Testis (tissue), 2 donors: ENCODE measurements at regions not wholly inside any gene's neighbourhood (a gene's known extent, or its start where the extent isn't known, plus 50 kb on each side); places are given as distances from the start of the nearest gene placed in this dataset.

Source experiments
- DNase-seq: peaks from one replicate; pipeline ENCODE4 v3.0.0-alpha.2; 2019
- H3K27ac ChIP-seq, 2 donors: fragments of 200-600 bp; sonication (generic); one replicate each; pipeline ENCODE4 v1.5.1; 2019
- H3K27me3 ChIP-seq: fragments of 200-600 bp; sonication (generic); one replicate; pipeline ENCODE4 v1.5.1; 2019
- H3K36me3 ChIP-seq: fragments of 200-600 bp; sonication (generic); one replicate; pipeline ENCODE4 v1.5.1; 2017; ENCODE audit warnings: low read depth; ENCODE audit errors: missing control alignments
- H3K4me1 ChIP-seq: fragments of 200-600 bp; sonication (generic); one replicate; pipeline ENCODE4 v1.5.1; 2019
- H3K4me3 ChIP-seq, 2 donors: fragments of 200-600 bp; sonication (generic); one replicate each; pipeline ENCODE4 v1.5.1; 2017 to 2019
- H3K9me3 ChIP-seq: fragments of 200-600 bp; sonication (generic); one replicate; pipeline ENCODE4 v1.5.1; 2017
- POLR2A ChIP-seq: fragments of 450-650 bp; IDR thresholded peaks from one replicate; pipeline ENCODE4 v1.6.1; 2017; ENCODE audit warnings: antibody characterized with exemption, mild to moderate bottlenecking, moderate library complexity
- WGBS, 2 donors: methylation state at CpG; one replicate each; pipeline ENCODE4 v1.1.5; 2018; 5-methylcytosine and 5-hydroxymethylcytosine counted together
- intact Hi-C: fragments of 100-400 bp; cut with DNase I; formaldehyde crosslinking; loops from one replicate; pipeline ENCODE4 v1.15.1; 2023; ENCODE audit warnings: low total_unique reads
- TF ChIP-seq, protein P1 (sequence below), 3 experiments: fragments of 450-650 bp in 2 of 3; fragments of 200-600 bp in 1 of 3; sonication (generic) in 1 of 3; IDR thresholded peaks; one replicate each; pipeline ENCODE4 v1.5.1; 2016 to 2019; ENCODE audit warnings: antibody characterized with exemption in 3 of 3, mild to moderate bottlenecking in 2 of 3, moderate library complexity in 1 of 3

DNA sequence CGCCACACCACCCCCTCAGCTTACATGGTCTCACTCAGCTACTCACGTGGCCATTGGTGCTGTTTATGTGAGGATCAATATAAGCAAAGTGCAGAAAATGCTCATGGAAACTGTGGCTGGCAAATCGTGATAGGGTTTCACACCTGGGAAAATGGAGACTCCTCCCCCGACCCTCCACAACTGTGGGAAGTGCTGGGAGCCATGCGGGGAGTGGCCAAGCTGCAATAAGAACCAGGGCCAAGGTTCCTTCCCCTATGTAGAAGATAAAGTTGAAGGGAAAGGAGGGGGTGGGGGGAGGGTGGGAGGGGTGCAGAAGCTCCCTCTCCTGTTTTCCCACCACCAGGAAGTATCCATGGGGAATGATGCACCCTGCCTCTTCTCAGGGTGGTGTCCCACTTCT, 145.5 kb upstream of the MAMLD1 start:
- intact Hi-C loops = no loop called here
- no peak for DNase-seq
- 60 to 69% methylated on average over 1 to 5 of the region's 5 CpGs for WGBS, 2 donors
- Histone ChIP-seq H3K27me3 (no peaks in the 10 kb centered on the region), H3K36me3 (no peaks in the 10 kb centered on the region), H3K27ac (no peak overlapping the region), H3K9me3 (no peaks in the 10 kb centered on the region), H3K4me3 (no peak overlapping the region), H3K4me1 (no peaks in the 10 kb centered on the region)
- TF ChIP-seq POLR2A = no peak
- TF ChIP-seq, protein P1, sequence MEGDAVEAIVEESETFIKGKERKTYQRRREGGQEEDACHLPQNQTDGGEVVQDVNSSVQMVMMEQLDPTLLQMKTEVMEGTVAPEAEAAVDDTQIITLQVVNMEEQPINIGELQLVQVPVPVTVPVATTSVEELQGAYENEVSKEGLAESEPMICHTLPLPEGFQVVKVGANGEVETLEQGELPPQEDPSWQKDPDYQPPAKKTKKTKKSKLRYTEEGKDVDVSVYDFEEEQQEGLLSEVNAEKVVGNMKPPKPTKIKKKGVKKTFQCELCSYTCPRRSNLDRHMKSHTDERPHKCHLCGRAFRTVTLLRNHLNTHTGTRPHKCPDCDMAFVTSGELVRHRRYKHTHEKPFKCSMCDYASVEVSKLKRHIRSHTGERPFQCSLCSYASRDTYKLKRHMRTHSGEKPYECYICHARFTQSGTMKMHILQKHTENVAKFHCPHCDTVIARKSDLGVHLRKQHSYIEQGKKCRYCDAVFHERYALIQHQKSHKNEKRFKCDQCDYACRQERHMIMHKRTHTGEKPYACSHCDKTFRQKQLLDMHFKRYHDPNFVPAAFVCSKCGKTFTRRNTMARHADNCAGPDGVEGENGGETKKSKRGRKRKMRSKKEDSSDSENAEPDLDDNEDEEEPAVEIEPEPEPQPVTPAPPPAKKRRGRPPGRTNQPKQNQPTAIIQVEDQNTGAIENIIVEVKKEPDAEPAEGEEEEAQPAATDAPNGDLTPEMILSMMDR (IDR thresholded peaks at IDR 0.05) = no peak

DNA sequence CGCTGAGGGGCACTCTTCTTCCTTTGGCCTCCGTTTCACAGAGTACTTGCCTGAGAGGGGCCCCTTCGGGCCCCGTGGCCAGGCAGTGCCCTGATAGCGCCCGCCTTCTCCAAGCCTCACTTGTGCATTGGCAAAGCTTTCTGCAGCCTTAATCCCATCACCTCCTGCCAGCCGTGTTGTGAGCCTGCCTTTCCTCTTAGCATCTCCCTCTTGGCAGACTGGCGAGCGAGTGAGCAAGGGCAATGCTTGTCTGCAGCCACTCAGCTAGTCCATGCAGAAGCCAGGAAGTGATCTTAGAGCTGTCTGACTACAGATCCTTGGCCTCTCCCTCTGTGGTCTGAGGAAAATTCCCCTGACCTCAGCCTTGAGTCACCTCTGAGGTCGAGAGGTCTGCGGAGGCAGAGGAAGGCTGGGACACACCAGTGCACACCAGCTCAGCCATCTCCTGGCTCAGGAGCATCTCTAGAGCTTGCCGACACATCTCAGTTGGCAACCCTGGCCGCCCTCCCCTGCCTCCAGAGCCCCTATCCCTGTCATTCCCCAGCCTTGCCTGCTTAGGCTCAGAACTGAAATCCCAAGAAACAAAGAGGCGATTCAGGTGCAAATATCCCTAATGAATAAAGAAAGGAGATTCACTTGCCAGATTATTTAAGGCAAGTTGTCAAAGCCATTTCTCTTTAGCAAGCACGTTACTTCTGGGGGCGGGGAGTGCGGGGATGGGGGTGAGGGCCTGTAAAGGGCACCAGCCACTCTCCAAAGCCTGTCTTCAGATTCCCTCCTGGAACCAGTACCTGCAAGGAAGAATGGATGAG, 143.5 kb upstream of the MAMLD1 start:
- H3K4me3 ChIP-seq = no peak overlapping the region
- no peaks in the 10 kb centered on the region for H3K27me3 ChIP-seq
- no peak for DNase-seq
- WGBS, 2 donors = 81 to 86% methylated on average over 4 to 16 of the region's 17 CpGs
- intact Hi-C loops = no loop called here
- no peaks in the 10 kb centered on the region for H3K4me1 ChIP-seq
- TF ChIP-seq POLR2A = no peak
- TF ChIP-seq, protein P1 (IDR thresholded peaks at IDR 0.05) = no peak
- no peaks in the 10 kb centered on the region for H3K9me3 ChIP-seq
- H3K36me3 ChIP-seq = no peaks in the 10 kb centered on the region
- H3K27ac ChIP-seq = no peak overlapping the region

DNA sequence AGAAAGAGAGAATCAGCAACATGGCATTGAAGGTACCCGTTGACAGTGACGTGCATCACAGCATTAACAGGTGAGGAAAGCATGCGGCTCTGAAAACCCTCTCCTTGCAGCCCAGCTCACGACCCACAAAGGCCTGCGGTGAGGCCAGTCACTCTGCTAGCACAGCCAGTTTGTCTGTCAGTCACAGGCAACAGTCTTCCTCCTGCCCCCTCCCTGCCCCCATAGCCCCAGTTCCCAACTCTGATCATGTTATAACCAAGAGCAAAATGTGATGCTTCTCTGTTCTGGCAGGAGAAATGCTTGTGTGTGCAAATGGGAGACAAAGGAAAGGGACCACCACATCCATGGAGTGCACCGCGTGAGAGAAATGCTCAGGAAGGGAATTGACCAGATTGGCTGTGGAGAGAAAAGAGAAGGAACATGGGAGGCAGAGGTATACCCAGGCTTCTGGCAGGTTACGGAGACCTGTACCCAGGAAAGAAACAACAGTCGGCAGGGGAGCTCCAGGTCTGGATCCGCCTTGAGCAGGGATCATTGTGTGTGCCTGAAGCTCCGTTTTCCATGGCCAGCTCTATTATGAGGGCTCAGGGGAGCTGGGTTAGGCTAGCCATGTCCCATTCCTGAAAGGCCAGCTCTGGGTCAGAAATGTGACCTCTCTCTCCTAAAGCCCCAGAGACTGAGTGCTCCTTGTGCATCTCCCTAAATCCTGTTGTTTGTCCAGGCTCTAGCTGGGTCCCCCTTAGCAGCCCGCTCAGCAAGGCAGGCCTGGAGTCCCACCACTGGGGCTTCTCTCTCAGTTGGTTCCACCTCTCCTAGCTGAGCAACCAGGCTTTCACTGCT, 139.7 kb upstream of the MAMLD1 start:
- no peaks in the 10 kb centered on the region for H3K27me3 ChIP-seq
- H3K9me3 ChIP-seq = no peaks in the 10 kb centered on the region
- no peaks in the 10 kb centered on the region for H3K36me3 ChIP-seq
- H3K4me3 ChIP-seq = no peak overlapping the region
- WGBS, 2 donors = 81 to 94% methylated on average over 7 to 12 of the region's 12 CpGs
- no peaks in the 10 kb centered on the region for H3K4me1 ChIP-seq
- H3K27ac ChIP-seq = no peak overlapping the region
- intact Hi-C loops = no loop called here
- TF ChIP-seq, protein P1 (IDR thresholded peaks at IDR 0.05) = no peak
- no peak for TF ChIP-seq POLR2A
- DNase-seq = no peak

DNA sequence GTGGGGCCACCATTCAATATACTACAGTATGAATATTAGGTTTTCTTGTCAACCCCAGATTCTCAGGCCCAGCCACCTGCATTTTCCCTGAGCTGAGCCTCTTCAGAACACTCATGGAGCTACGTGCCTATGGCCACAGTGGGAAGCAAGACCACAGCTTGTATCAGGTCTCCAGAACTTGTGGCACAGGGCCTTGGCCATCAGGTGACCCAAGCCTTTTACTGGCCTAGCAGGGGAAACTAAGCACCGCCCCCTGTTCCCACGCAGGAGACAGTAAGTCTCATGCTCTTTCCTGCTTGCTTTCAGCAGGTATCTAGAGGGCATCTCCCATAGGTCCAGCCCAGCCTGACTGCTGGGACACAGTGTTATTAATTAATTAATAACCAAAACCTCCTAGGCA, 138.4 kb upstream of the MAMLD1 start:
- no peaks in the 10 kb centered on the region for H3K9me3 ChIP-seq
- no peaks in the 10 kb centered on the region for H3K36me3 ChIP-seq
- DNase-seq = no peak
- no peaks in the 10 kb centered on the region for H3K27me3 ChIP-seq
- TF ChIP-seq, protein P1 (IDR thresholded peaks at IDR 0.05) = no peak
- no peak for TF ChIP-seq POLR2A
- intact Hi-C loops = no loop called here
- H3K4me1 ChIP-seq = no peaks in the 10 kb centered on the region
- H3K27ac ChIP-seq = no peak overlapping the region
- no peak overlapping the region for H3K4me3 ChIP-seq
- 90% methylated on average over 3 of the region's 3 CpGs; no CpG with 5 or more reads in 1 of the 2 donors for WGBS, 2 donors
